K562 (cell line): ENCODE measurements at regions not wholly inside any gene's neighbourhood (a gene's known extent, or its start where the extent isn't known, plus 50 kb on each side); places are given as distances from the start of the nearest gene placed in this dataset.
"Not testable (repeated sequence)": the region's sequence is repeated elsewhere in the genome, so short reads cannot be mapped to it uniquely, and the experiment has no call there.

Experiments
- ATAC-seq: fragments of 200-7000 bp; cut with Tn5 transposase; 3 replicates; pipeline ENCODE4 v1.9.1; 2020; ENCODE audit warnings: moderate library complexity
- BruUV-seq: library from RNA; stranded (reverse); fragments of 400-500 nt; replicated peaks from 2 replicates; lab custom pipeline; 2021; lab: Mats Ljungman, UMichigan
- CTCF ChIA-PET: fragments of 300-600 bp; formaldehyde crosslinking; extraction: SDS; loops from one replicate; lab custom pipeline; 2021; ENCODE audit warnings: low intra/inter-chr PET ratio; lab: Yijun Ruan, JAX
- POLR2A ChIA-PET: fragments of 300-600, 350-650 bp; sonication (Branson Sonifier 250); formaldehyde crosslinking; extraction: SDS; loops from one replicate; lab custom pipeline; 2021; ENCODE audit warnings: antibody characterized with exemption, inconsistent platforms; lab: Yijun Ruan, JAX
- DNase-seq, 4 experiments: peaks; one replicate each; pipeline versions ENCODE4 v3.0.0 to v3.0.0-alpha.2; 2011 to 2018; ENCODE audit warnings: low spot score in 3 of 4, mixed read lengths in 3 of 4; ENCODE audit errors: extremely low read depth in 1 of 4
- FAIRE-seq: peaks from 2 replicates; lab custom pipeline; 2011; peaks lifted over from hg19 to GRCh38; lab: Jason Lieb, UNC
- H2AFZ ChIP-seq: 2 replicates; pipeline ENCODE4 v1.6.0; 2011; ENCODE audit warnings: low read depth, low read length, control low read depth, inconsistent platforms
- H3K27ac ChIP-seq: fragments of 200-600 bp; 3 replicates; pipeline ENCODE4 v1.8.0; 2011; ENCODE audit warnings: low read depth, mild to moderate bottlenecking, control low read depth, inconsistent platforms, low read length, moderate library complexity, mixed read lengths; ENCODE audit errors: extremely low read depth
- H3K27me3 ChIP-seq, 2 experiments: fragments of 300-600 bp in 1 of 2; 2 replicates in 1 of 2; 3 replicates in 1 of 2; pipeline versions ENCODE4 v1.6.0 to v1.8.0; 2011; ENCODE audit warnings: inconsistent platforms in 2 of 2, low read length in 2 of 2, mild to moderate bottlenecking in 1 of 2, mixed read lengths in 1 of 2, moderate library complexity in 1 of 2; ENCODE audit not compliant: control insufficient read depth in 2 of 2, insufficient read depth in 2 of 2
- H3K36me3 ChIP-seq: fragments of 300-600 bp; 3 replicates; pipeline ENCODE4 v1.8.0; 2011; ENCODE audit warnings: mild to moderate bottlenecking, low read length, inconsistent platforms; ENCODE audit not compliant: control insufficient read depth, insufficient read depth
- H3K4me1 ChIP-seq, 2 experiments: fragments of 200-600 bp in 1 of 2; replicated peaks in 1 of 2; 2 replicates in 1 of 2; 3 replicates in 1 of 2; pipeline versions ENCODE4 v1.5.1 to v1.8.0; 2011; ENCODE audit warnings: inconsistent platforms in 2 of 2, low read length in 2 of 2, mild to moderate bottlenecking in 1 of 2, mixed read lengths in 1 of 2, moderate library complexity in 1 of 2; ENCODE audit not compliant: control insufficient read depth in 2 of 2, insufficient read depth in 2 of 2
- H3K4me2 ChIP-seq: 2 replicates; pipeline ENCODE4 v1.6.1; 2011; ENCODE audit warnings: low read length, control low read depth, inconsistent platforms, mixed read lengths; ENCODE audit not compliant: insufficient read depth
- H3K4me3 ChIP-seq: fragments of 200-600 bp; sonication (generic), shearing (Covaris generic); 2 replicates; pipeline ENCODE4 v1.5.1; 2016; ENCODE audit warnings: control low read depth, inconsistent platforms
- H3K79me2 ChIP-seq: fragments of 200-600 bp; 3 replicates; pipeline ENCODE4 v1.8.0; 2011; ENCODE audit warnings: low read length, inconsistent platforms; ENCODE audit not compliant: control insufficient read depth, insufficient read depth
- H3K9ac ChIP-seq, 2 experiments: 2 replicates each; pipeline versions ENCODE4 v1.6.0 to v1.6.1; 2011; ENCODE audit warnings: low read depth in 2 of 2, low read length in 2 of 2, control low read depth in 1 of 2, inconsistent platforms in 1 of 2, mild to moderate bottlenecking in 1 of 2, mixed read lengths in 1 of 2; ENCODE audit not compliant: insufficient read depth in 1 of 2
- H3K9me1 ChIP-seq: one replicate; pipeline ENCODE4 v1.6.0; 2011; ENCODE audit warnings: inconsistent platforms, mild to moderate bottlenecking, low read length, moderate library complexity; ENCODE audit not compliant: control insufficient read depth, insufficient read depth
- H3K9me3 ChIP-seq: replicated peaks from 2 replicates; pipeline ENCODE4 v1.5.1; 2011; ENCODE audit warnings: low read depth, low read length, inconsistent platforms; ENCODE audit not compliant: control insufficient read depth, insufficient read depth
- H4K20me1 ChIP-seq: replicated peaks from 2 replicates; pipeline ENCODE4 v1.6.1; 2011; ENCODE audit warnings: low read length, inconsistent platforms, mixed read lengths; ENCODE audit not compliant: control insufficient read depth, insufficient read depth
- GABPB2 ChIP-seq: fragments of 250-450 bp; sonication (Bioruptor Pico); conservative IDR thresholded peaks from 2 replicates; pipeline ENCODE4 v1.5.1; 2021; ENCODE audit warnings: mild to moderate bottlenecking
- GATAD2B ChIP-seq: fragments of 450-650 bp; IDR thresholded peaks from 2 replicates; pipeline ENCODE4 v1.6.1; 2017; ENCODE audit warnings: mild to moderate bottlenecking, borderline replicate concordance
- MAFF ChIP-seq: IDR thresholded peaks from 2 replicates; pipeline ENCODE4 v1.6.1; 2012; ENCODE audit warnings: low read length, improper control_type of control experiment
- MCM2 ChIP-seq: fragments of 450-650 bp; IDR thresholded peaks from 2 replicates; pipeline ENCODE4 v1.6.1; 2017; ENCODE audit warnings: low read depth, mild to moderate bottlenecking
- NBN ChIP-seq: fragments of 450-650 bp; IDR thresholded peaks from 2 replicates; pipeline ENCODE4 v1.6.1; 2016; ENCODE audit warnings: low read depth, mild to moderate bottlenecking
- PHF21A ChIP-seq: fragments of 450-650 bp; IDR thresholded peaks from 2 replicates; pipeline ENCODE4 v1.6.1; 2017; ENCODE audit warnings: low read depth, borderline replicate concordance
- SAFB ChIP-seq: fragments of 200-400 bp; formaldehyde crosslinking; IDR thresholded peaks from 2 replicates; pipeline ENCODE4 v1.6.1; 2017; ENCODE audit warnings: low read depth, low read length, borderline replicate concordance
- TAF7 ChIP-seq: fragments of 450-650 bp; IDR thresholded peaks from 2 replicates; pipeline ENCODE4 v1.6.1; 2016; ENCODE audit warnings: missing genetic modification characterization, missing compliant biosample characterization
- ZNF764 ChIP-seq: fragments of 250-450 bp; sonication (Bioruptor Pico); IDR thresholded peaks from 2 replicates; pipeline ENCODE4 v1.4.0; 2020; ENCODE audit warnings: low read depth, mild to moderate bottlenecking, moderate library complexity
- WGBS: fragments of 100-300 bp; shearing (Covaris generic); methylation state at CpG from one replicate; pipeline ENCODE4 v1.1.6; 2016; ENCODE audit warnings: low coverage, mixed read lengths; ENCODE audit not compliant: insufficient coverage; ENCODE audit errors: missing lambda C conversion rate; 5-methylcytosine and 5-hydroxymethylcytosine counted together
- in situ Hi-C: fragments of 300-500 bp; cut with MboI; formaldehyde crosslinking; loops from 4 replicates; pipeline ENCODE4 v1.15.0; 2018; ENCODE audit warnings: inconsistent platforms, mixed read lengths
- intact Hi-C: fragments of 100-400 bp; cut with micrococcal nuclease; formaldehyde crosslinking; loops from 2 replicates; pipeline ENCODE4 v1.14.2; 2022
- TF ChIP-seq, protein P1 (sequence below), 2 experiments: IDR thresholded peaks; 2 replicates each; pipeline ENCODE4 v1.6.1; 2012; ENCODE audit warnings: improper control_type of control experiment in 2 of 2, low read depth in 2 of 2, low read length in 2 of 2, borderline replicate concordance in 1 of 2

DNA sequence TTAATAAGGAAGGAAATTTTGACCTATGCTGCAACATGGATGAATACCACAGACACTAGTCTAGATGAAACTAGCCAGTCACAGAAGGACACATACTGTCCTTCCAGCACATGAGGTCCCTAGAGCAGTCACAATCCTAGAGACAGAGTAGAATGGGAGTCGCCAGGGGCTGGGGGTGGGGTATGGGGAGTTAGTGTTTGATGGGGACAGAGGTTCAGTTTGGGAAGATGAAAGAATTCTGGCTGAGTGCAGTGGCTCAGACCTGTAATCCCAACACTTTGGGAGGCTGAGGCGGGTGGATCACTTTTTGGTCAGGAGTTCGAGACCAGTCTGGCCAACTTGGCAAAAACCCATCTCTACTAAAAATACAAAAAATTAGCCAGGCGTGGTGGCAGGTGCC is 99.2 kb downstream of the TPRA1 start (continued):
- TF ChIP-seq, protein P1, sequence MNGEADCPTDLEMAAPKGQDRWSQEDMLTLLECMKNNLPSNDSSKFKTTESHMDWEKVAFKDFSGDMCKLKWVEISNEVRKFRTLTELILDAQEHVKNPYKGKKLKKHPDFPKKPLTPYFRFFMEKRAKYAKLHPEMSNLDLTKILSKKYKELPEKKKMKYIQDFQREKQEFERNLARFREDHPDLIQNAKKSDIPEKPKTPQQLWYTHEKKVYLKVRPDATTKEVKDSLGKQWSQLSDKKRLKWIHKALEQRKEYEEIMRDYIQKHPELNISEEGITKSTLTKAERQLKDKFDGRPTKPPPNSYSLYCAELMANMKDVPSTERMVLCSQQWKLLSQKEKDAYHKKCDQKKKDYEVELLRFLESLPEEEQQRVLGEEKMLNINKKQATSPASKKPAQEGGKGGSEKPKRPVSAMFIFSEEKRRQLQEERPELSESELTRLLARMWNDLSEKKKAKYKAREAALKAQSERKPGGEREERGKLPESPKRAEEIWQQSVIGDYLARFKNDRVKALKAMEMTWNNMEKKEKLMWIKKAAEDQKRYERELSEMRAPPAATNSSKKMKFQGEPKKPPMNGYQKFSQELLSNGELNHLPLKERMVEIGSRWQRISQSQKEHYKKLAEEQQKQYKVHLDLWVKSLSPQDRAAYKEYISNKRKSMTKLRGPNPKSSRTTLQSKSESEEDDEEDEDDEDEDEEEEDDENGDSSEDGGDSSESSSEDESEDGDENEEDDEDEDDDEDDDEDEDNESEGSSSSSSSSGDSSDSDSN (IDR thresholded peaks at IDR 0.05; ENCODE audit: borderline replicate concordance in 1 of 2, low read depth in 2 of 2, low read length in 2 of 2), result no peak
- TF ChIP-seq MCM2 (no peak), TAF7 (tag) (no peak), NBN (no peak), GABPB2 (CRISPR knock-in tag) (no peak), PHF21A (no peak), SAFB (no peak), ZNF764 (CRISPR knock-in tag) (no peak), GATAD2B (no peak), MAFF (no peak)

DNA sequence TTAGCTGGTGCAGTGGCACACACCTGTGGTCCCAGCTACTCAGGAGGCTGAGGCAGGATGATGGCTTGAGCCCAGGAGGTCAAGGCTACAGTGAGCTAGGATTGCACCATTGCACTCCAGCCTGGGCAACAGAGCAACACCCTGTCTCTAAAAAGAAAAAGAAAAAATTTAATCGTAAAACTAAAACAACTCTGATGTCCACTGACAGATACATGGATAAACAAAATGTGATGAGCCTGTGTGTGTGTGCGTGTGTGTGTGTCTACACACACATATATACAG is 99.6 kb downstream of the TPRA1 start:
- intact Hi-C loops, BruUV-seq, DNase-seq, H3K9me1 ChIP-seq, H3K79me2 ChIP-seq, H3K4me1 ChIP-seq, H2AFZ ChIP-seq, H3K9ac ChIP-seq, POLR2A ChIA-PET, H3K4me2 ChIP-seq, CTCF ChIA-PET, ATAC-seq, H3K27me3 ChIP-seq, H3K4me3 ChIP-seq, H4K20me1 ChIP-seq, H3K9me3 ChIP-seq, in situ Hi-C loops, H3K27ac ChIP-seq, H3K36me3 ChIP-seq, FAIRE-seq: not testable (repeated sequence)
- WGBS, result 0% methylated on average over 1 of the region's 2 CpGs
